Thoracic aorta (tissue), 2 donors: ENCODE measurements at regions not wholly inside any gene's neighbourhood (a gene's known extent, or its start where the extent isn't known, plus 50 kb on each side); places are given as distances from the start of the nearest gene placed in this dataset.

ENCODE experiments used
- ATAC-seq: fragments of 150-250 bp; one replicate; pipeline ENCODE4 v1.8.0; 2017; ENCODE audit warnings: low read depth; ENCODE audit not compliant: insufficient number of reproducible peaks, low FRiP score
- DNase-seq: peaks from one replicate; pipeline ENCODE4 v3.0.0-alpha.2; 2020; ENCODE audit warnings: low spot score
- H3K27ac ChIP-seq, 2 donors: fragments of 200-600 bp; sonication (generic); 1 replicate in 1 of 2; 2 replicates in 1 of 2; pipeline ENCODE4 v1.5.1; 2016; ENCODE audit warnings: mild to moderate bottlenecking in 2 of 2, moderate library complexity in 2 of 2
- H3K27me3 ChIP-seq: fragments of 200-600 bp; sonication (generic); replicated peaks from 2 replicates; pipeline ENCODE4 v1.6.0; 2016; ENCODE audit warnings: mild to moderate bottlenecking; ENCODE audit not compliant: insufficient read depth
- H3K36me3 ChIP-seq: fragments of 200-600 bp; sonication (generic); one replicate; pipeline ENCODE4 v1.5.1; 2016
- H3K4me1 ChIP-seq, 2 donors: fragments of 200-600 bp; sonication (generic); 1 replicate in 1 of 2; 2 replicates in 1 of 2; pipeline versions ENCODE4 v1.5.1 to v1.6.0; 2016; ENCODE audit warnings: low read depth in 2 of 2, mild to moderate bottlenecking in 1 of 2; ENCODE audit not compliant: control insufficient read depth in 1 of 2
- H3K4me3 ChIP-seq: fragments of 200-600 bp; sonication (generic); 2 replicates; pipeline ENCODE4 v1.5.1; 2016; ENCODE audit warnings: mild to moderate bottlenecking
- H3K9me3 ChIP-seq: fragments of 200-600 bp; sonication (generic); 2 replicates; pipeline ENCODE4 v1.5.1; 2016
- CTCF ChIP-seq: fragments of 200-600 bp; sonication (generic); IDR thresholded peaks from one replicate; pipeline ENCODE4 v1.5.1; 2019; ENCODE audit warnings: antibody characterized with exemption

DNA sequence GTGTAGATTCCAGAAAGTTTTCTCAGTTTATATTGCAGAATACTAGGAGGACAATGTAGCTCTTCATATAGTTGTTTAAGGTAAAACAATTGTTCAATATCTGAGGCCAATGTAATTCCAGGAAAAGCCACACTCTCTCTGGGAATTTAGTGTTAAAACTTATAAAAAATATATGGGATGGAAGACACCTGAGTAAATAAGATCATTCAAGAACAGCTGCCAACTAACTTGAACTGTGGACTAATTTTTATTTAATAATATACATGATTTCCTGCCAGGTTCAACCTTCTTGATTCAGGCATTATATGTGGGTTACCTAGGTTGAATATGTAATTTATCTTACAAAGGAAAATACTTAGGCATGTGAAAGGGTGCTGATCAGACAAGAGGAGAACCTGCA lies 841.1 kb upstream of the PRR20A start:
- DNase-seq = no peak
- no peaks in the 10 kb centered on the region for H3K27me3 ChIP-seq
- H3K4me1 ChIP-seq = no peaks in the 10 kb centered on the region
- ATAC-seq = no peak
- TF ChIP-seq CTCF = no peak
- no peak overlapping the region for H3K4me3 ChIP-seq
- no peaks in the 10 kb centered on the region for H3K36me3 ChIP-seq
- H3K27ac ChIP-seq = no peak overlapping the region
- no peaks in the 10 kb centered on the region for H3K9me3 ChIP-seq

DNA sequence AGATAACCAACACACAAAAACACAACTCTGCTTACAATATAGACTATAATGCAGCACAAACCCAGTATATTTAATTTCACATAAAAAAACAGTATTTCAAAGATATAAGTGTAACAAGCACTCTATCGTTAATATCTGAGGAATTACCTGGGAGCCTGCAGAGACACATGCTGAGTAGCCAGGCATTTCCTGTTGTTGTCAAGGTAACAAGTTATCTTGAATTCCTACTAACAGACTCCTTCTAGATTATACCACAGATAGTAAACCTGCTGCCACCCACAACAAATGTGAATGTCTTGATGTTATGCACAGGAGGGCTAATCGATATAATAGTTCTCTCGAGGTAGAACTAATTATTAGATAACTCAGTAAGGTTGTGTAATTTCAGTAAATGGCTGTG lies 826.0 kb upstream of the PRR20A start:
- no peak for ATAC-seq
- TF ChIP-seq CTCF = no peak
- H3K27me3 ChIP-seq = no peaks in the 10 kb centered on the region

DNA sequence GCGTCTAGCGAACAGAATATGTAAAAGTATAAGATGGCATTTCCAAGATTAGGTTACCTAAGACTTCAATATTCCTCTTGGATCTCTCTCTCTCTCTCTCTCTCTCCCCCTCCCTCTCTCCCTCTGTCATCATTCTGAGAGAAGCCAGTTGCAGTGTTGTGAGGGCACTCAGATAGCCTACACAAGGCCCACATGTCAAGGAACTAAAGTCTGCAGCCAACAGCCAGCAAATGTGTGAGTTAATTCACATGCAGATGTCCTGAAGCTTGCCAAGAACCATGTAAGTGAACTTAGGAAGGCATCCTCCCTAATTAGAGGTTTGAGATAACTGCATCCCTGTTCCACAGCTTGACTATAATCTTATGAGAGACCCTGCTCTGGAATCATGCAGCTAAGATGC lies 822.9 kb upstream of the PRR20A start:
- no peak for DNase-seq
- no peak for TF ChIP-seq CTCF

More for the DNA sequence above, 826.0 kb upstream of the PRR20A start:
- DNase-seq = no peak
- Histone ChIP-seq H3K4me3 (no peak overlapping the region), H3K36me3 (no peaks in the 10 kb centered on the region), H3K27ac (no peak overlapping the region), H3K4me1 (no peaks in the 10 kb centered on the region), H3K9me3 (no peaks in the 10 kb centered on the region)

GRCh38 chr13:56332671-56333070 lies 808.0 kb upstream of the PRR20A start:
- no peaks in the 10 kb centered on the region for H3K27me3 ChIP-seq
- no peak for ATAC-seq
- H3K4me3 ChIP-seq = no peak overlapping the region
- no peaks in the 10 kb centered on the region for H3K9me3 ChIP-seq
- no peak for TF ChIP-seq CTCF
- no peak for DNase-seq
- no peaks in the 10 kb centered on the region for H3K36me3 ChIP-seq
- no peak overlapping the region for H3K27ac ChIP-seq
- no peaks in the 10 kb centered on the region for H3K4me1 ChIP-seq

More for the DNA sequence above, 822.9 kb upstream of the PRR20A start:
- no peaks in the 10 kb centered on the region for H3K9me3 ChIP-seq
- no peaks in the 10 kb centered on the region for H3K27me3 ChIP-seq
- no peaks in the 10 kb centered on the region for H3K4me1 ChIP-seq
- H3K36me3 ChIP-seq = no peaks in the 10 kb centered on the region
- H3K4me3 ChIP-seq = no peak overlapping the region
- no peak for ATAC-seq
- H3K27ac ChIP-seq = no peak overlapping the region

GRCh38 chr13:56335775-56336174 lies 804.9 kb upstream of the PRR20A start:
- no peak for TF ChIP-seq CTCF
- H3K27ac ChIP-seq = no peak overlapping the region
- no peaks in the 10 kb centered on the region for H3K4me1 ChIP-seq
- H3K4me3 ChIP-seq = no peak overlapping the region
- ATAC-seq (no peak), DNase-seq (no peak)
- no peaks in the 10 kb centered on the region for H3K27me3 ChIP-seq
- no peaks in the 10 kb centered on the region for H3K9me3 ChIP-seq
- no peaks in the 10 kb centered on the region for H3K36me3 ChIP-seq
